A673 (cell line): ENCODE measurements at regions not wholly inside any gene's neighbourhood (a gene's known extent, or its start where the extent isn't known, plus 50 kb on each side); places are given as distances from the start of the nearest gene placed in this dataset.

Source experiments
- EZH2 ChIP-seq: fragments of 200-600 bp; sonication (generic); IDR thresholded peaks from 2 replicates; pipeline ENCODE4 v1.6.1; 2017; ENCODE audit warnings: borderline replicate concordance, low read depth, mild to moderate bottlenecking, mixed read lengths, antibody characterized with exemption, low read length; ENCODE audit not compliant: poor library complexity, severe bottlenecking
- TF ChIP-seq, protein P1 (sequence below): fragments of 300-800, 200-600 bp; sonication (generic); conservative IDR thresholded peaks from 2 replicates; pipeline ENCODE4 v1.5.1; 2017; ENCODE audit warnings: low read depth, mild to moderate bottlenecking, antibody characterized with exemption, low read length, moderate library complexity, mixed read lengths

DNA sequence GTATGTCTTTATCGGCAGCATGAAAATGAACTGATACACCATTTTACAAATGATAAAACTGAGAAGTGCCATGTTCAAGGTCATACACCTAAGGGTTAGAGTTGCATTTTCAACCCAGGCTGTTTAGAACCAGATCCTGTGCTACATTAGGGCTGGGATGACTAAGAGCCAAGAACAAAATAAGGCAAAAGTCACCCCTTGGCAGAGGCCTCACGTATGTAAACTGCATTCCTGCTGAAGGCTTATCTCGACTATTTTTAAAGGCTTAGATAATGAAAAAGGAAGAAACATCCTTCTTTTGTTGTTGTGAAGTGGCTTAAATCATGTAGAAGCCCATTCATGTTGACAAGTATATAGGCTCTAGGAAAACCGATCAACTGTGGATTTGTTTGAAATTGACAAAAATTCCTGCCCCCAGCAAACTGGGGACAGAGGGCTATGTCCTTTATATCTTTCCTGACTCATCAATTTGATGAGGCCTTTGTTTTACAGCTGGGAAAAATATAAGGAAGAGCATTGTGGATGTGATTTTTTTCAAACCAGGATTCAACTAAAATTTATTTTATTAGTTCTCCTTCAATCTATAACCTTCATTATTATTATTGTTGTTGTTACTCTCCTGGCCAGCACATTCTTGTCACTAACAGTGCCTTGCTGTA is 196.5 kb downstream of the SNX18 start:
- no peak for TF ChIP-seq EZH2
- TF ChIP-seq, protein P1, sequence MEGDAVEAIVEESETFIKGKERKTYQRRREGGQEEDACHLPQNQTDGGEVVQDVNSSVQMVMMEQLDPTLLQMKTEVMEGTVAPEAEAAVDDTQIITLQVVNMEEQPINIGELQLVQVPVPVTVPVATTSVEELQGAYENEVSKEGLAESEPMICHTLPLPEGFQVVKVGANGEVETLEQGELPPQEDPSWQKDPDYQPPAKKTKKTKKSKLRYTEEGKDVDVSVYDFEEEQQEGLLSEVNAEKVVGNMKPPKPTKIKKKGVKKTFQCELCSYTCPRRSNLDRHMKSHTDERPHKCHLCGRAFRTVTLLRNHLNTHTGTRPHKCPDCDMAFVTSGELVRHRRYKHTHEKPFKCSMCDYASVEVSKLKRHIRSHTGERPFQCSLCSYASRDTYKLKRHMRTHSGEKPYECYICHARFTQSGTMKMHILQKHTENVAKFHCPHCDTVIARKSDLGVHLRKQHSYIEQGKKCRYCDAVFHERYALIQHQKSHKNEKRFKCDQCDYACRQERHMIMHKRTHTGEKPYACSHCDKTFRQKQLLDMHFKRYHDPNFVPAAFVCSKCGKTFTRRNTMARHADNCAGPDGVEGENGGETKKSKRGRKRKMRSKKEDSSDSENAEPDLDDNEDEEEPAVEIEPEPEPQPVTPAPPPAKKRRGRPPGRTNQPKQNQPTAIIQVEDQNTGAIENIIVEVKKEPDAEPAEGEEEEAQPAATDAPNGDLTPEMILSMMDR, result no peak
